Stomach (tissue), 8 donors: ENCODE measurements at regions not wholly inside any gene's neighbourhood (a gene's known extent, or its start where the extent isn't known, plus 50 kb on each side); places are given as distances from the start of the nearest gene placed in this dataset.

Source experiments
- DNase-seq, 2 donors: peaks; one replicate each; pipeline versions ENCODE4 v3.0.0 to v3.0.0-alpha.2; 2013 to 2019
- H3K27ac ChIP-seq, 5 donors: fragments of 200-600 bp in 4 of 5; sonication (generic) in 4 of 5; one replicate each; pipeline ENCODE4 v1.5.1; 2013 to 2019; ENCODE audit warnings: mild to moderate bottlenecking in 1 of 5, moderate library complexity in 1 of 5
- H3K27me3 ChIP-seq, 3 donors: fragments of 200-600 bp; sonication (generic); one replicate each; pipeline ENCODE4 v1.5.1; 2017 to 2019; ENCODE audit warnings: mixed run types in 1 of 3
- H3K36me3 ChIP-seq, 4 donors: fragments of 200-600 bp; sonication (generic); 1 replicate in 3 of 4; 2 replicates in 1 of 4; pipeline ENCODE4 v1.5.1; 2016 to 2019
- H3K4me1 ChIP-seq, 4 donors: fragments of 200-600 bp; sonication (generic); one replicate each; pipeline ENCODE4 v1.5.1; 2016 to 2019
- H3K4me3 ChIP-seq, 4 donors: fragments of 200-600 bp; sonication (generic) in 3 of 4; one replicate each; pipeline ENCODE4 v1.5.1; 2016 to 2019; ENCODE audit warnings: mild to moderate bottlenecking in 1 of 4
- H3K9me3 ChIP-seq, 4 donors: fragments of 200-600 bp; sonication (generic); one replicate each; pipeline ENCODE4 v1.5.1; 2016 to 2019
- CTCF ChIP-seq, 7 experiments: fragments of 450-650 bp in 4 of 7; fragments of 200-600 bp in 3 of 7; sonication (generic) in 3 of 7; IDR thresholded peaks; one replicate each; pipeline ENCODE4 v1.5.1; 2016 to 2019; ENCODE audit warnings: antibody characterized with exemption in 7 of 7, control low read depth in 2 of 7, mild to moderate bottlenecking in 1 of 7
- EP300 ChIP-seq: sonication (generic); formaldehyde crosslinking; IDR thresholded peaks from one replicate; pipeline ENCODE4 v1.6.1; 2017; ENCODE audit warnings: antibody characterized with exemption
- POLR2A ChIP-seq, 4 donors: fragments of 450-650 bp; IDR thresholded peaks; one replicate each; pipeline ENCODE4 v1.6.1; 2016; ENCODE audit warnings: antibody characterized with exemption in 4 of 4, control low read depth in 2 of 4, mild to moderate bottlenecking in 1 of 4, moderate library complexity in 1 of 4
- POLR2AphosphoS5 ChIP-seq, 3 donors: sonication (generic); formaldehyde crosslinking; IDR thresholded peaks; one replicate each; pipeline ENCODE4 v1.6.1; 2016; ENCODE audit warnings: antibody characterized with exemption in 3 of 3
- WGBS, 5 donors: extraction: QIAGEN DNeasy Blood & Tissue Kit in 3 of 5; methylation state at CpG; one replicate each; pipeline versions ENCODE4 v1.1.5 to v1.1.7; 2013 to 2018; 5-methylcytosine and 5-hydroxymethylcytosine counted together
- intact Hi-C: fragments of 100-400 bp; cut with DNase I; formaldehyde crosslinking; loops from one replicate; pipeline ENCODE4 v1.15.1; 2023; ENCODE audit warnings: low total_unique reads
- donor health status: healthy with polysubstance abuse.
- donor health status: Bipolar disorder and iron deficiency.
- donor health status: healthy.

GRCh38 chr6:48474830-48475229, 363.8 kb upstream of the PTCHD4 start:
- intact Hi-C loops = no loop called here
- Histone ChIP-seq H3K9me3 (no peaks in the 10 kb centered on the region), H3K36me3 (no peaks in the 10 kb centered on the region), H3K27ac (no peak overlapping the region), H3K4me1 (no peaks in the 10 kb centered on the region), H3K27me3 (no peaks in the 10 kb centered on the region), H3K4me3 (no peak overlapping the region)
- 60 to 78% (median 69%) methylated on average over 2 of the region's 2 CpGs for WGBS, 5 donors
- TF ChIP-seq CTCF (IDR thresholded peaks at IDR 0.05) = no peak
- no peak for DNase-seq

- H3K4me1 ChIP-seq = no peaks in the 10 kb centered on the region
- no peaks in the 10 kb centered on the region for H3K9me3 ChIP-seq
- 29 to 89% (median 53%) methylated on average over 2 of the region's 2 CpGs for WGBS, 5 donors
- H3K27ac ChIP-seq = no peak overlapping the region
- intact Hi-C loops = no loop called here
- no peaks in the 10 kb centered on the region for H3K27me3 ChIP-seq
- H3K36me3 ChIP-seq = no peaks in the 10 kb centered on the region
- no peak for DNase-seq
- no peak for TF ChIP-seq POLR2A (IDR thresholded peaks at IDR 0.05)
- no peak for TF ChIP-seq CTCF (IDR thresholded peaks at IDR 0.05)
- TF ChIP-seq EP300 = no peak
- TF ChIP-seq POLR2AphosphoS5 (IDR thresholded peaks at IDR 0.05) = no peak
- H3K4me3 ChIP-seq = no peak overlapping the region
These were observed 363.1 kb upstream of the PTCHD4 start for GRCh38 chr6:48474136-48474535.

DNA sequence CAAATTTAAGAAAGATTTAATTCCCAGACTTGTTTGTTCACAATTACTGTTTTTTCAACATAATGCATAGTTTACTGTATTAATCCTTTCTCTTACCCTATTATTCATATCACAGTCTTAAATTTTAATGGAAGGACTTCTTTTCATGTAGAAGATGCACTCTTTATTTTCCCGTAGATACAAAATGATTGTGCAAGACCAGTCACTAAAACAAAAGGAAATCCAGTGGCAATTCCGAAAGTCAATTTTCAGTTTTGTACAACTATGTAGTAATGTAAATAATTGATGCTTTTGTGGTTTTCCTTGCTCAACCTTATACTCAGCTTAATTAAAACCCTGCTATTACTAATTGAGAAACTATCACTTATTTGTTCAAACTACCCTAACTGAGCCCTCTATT, 361.5 kb upstream of the PTCHD4 start:
- Histone ChIP-seq H3K4me3 (no peak overlapping the region), H3K4me1 (no peaks in the 10 kb centered on the region), H3K27ac (no peak overlapping the region), H3K27me3 (no peaks in the 10 kb centered on the region), H3K36me3 (no peaks in the 10 kb centered on the region), H3K9me3 (no peaks in the 10 kb centered on the region)
- WGBS, 5 donors = 26 to 51% (median 39%) methylated on average over 2 of the region's 2 CpGs
- no peak for DNase-seq
- intact Hi-C loops = no loop called here
- TF ChIP-seq POLR2A (IDR thresholded peaks at IDR 0.05) (no peak), POLR2AphosphoS5 (IDR thresholded peaks at IDR 0.05) (no peak), CTCF (IDR thresholded peaks at IDR 0.05) (no peak), EP300 (no peak)

GRCh38 chr6:48472091-48472490, 361.1 kb upstream of the PTCHD4 start:
- H3K27ac ChIP-seq = no peak overlapping the region
- H3K36me3 ChIP-seq = no peaks in the 10 kb centered on the region
- no peak overlapping the region for H3K4me3 ChIP-seq
- no peaks in the 10 kb centered on the region for H3K4me1 ChIP-seq
- intact Hi-C loops = no loop called here
- DNase-seq = no peak
- peaks cover 0 to under 1% (median 0%) of the 10 kb centered on the region in 4 donors for H3K9me3 ChIP-seq
- no peak for TF ChIP-seq POLR2A (IDR thresholded peaks at IDR 0.05)
- no peaks in the 10 kb centered on the region for H3K27me3 ChIP-seq

GRCh38 chr6:48471326-48471725, 360.3 kb upstream of the PTCHD4 start:
- no peak overlapping the region for H3K27ac ChIP-seq
- DNase-seq = no peak
- H3K9me3 ChIP-seq = peaks cover 0 to 7% (median 0%) of the 10 kb centered on the region in 4 donors
- TF ChIP-seq POLR2A (IDR thresholded peaks at IDR 0.05) (no peak), CTCF (IDR thresholded peaks at IDR 0.05) (no peak), EP300 (no peak), POLR2AphosphoS5 (IDR thresholded peaks at IDR 0.05) (no peak)
- H3K4me1 ChIP-seq = no peaks in the 10 kb centered on the region
- no peak overlapping the region for H3K4me3 ChIP-seq
- WGBS, 5 donors = 81 to 100% (median 89%) methylated on average over 1 of the region's 1 CpG
- H3K36me3 ChIP-seq = no peaks in the 10 kb centered on the region
- intact Hi-C loops = no loop called here
- H3K27me3 ChIP-seq = no peaks in the 10 kb centered on the region
